H1 (cell line): ENCODE measurements at regions not wholly inside any gene's neighbourhood (a gene's known extent, or its start where the extent isn't known, plus 50 kb on each side); places are given as distances from the start of the nearest gene placed in this dataset.

ENCODE experiments used
- CHD1 ChIP-seq: IDR thresholded peaks from 2 replicates; pipeline ENCODE4 v1.6.1; 2012; ENCODE audit warnings: low read depth, low read length, improper control_type of control experiment
- EZH2 ChIP-seq: fragments of 200-600 bp; sonication (generic); IDR thresholded peaks from 2 replicates; pipeline ENCODE4 v1.7.1; 2012; ENCODE audit warnings: low read depth, mild to moderate bottlenecking, moderate library complexity, low read length, inconsistent platforms; ENCODE audit not compliant: severe bottlenecking
- KDM1A ChIP-seq: fragments of 200-600, 300-600 bp; sonication (generic); IDR thresholded peaks from 2 replicates; pipeline ENCODE4 v1.7.1; 2016; ENCODE audit warnings: mild to moderate bottlenecking, low read length, borderline replicate concordance
- POLR2AphosphoS5 ChIP-seq: IDR thresholded peaks from 2 replicates; pipeline ENCODE4 v1.6.1; 2011; ENCODE audit warnings: low read depth, low read length
- RAD21 ChIP-seq, 2 experiments: IDR thresholded peaks in 1 of 2; conservative IDR thresholded peaks in 1 of 2; 2 replicates each; pipeline ENCODE4 v1.6.1; 2011; ENCODE audit warnings: low read depth in 2 of 2, low read length in 2 of 2, improper control_type of control experiment in 1 of 2, inconsistent platforms in 1 of 2, mild to moderate bottlenecking in 1 of 2, moderate library complexity in 1 of 2
- RFX5 ChIP-seq: IDR thresholded peaks from 2 replicates; pipeline ENCODE4 v1.6.1; 2011; ENCODE audit warnings: low read depth, low read length, improper control_type of control experiment, borderline replicate concordance
- TAF1 ChIP-seq: IDR thresholded peaks from 2 replicates; pipeline ENCODE4 v1.6.1; 2011; ENCODE audit warnings: mild to moderate bottlenecking, low read depth, low read length
- TF ChIP-seq, protein P1 (sequence below), 3 experiments: IDR thresholded peaks; 1 replicate in 2 of 3; 2 replicates in 1 of 3; pipeline versions ENCODE4 v1.5.1 to v1.6.1; 2011; ENCODE audit warnings: low read length in 3 of 3, mild to moderate bottlenecking in 3 of 3, inconsistent platforms in 2 of 3, low read depth in 1 of 3, moderate library complexity in 1 of 3; ENCODE audit not compliant: insufficient read depth in 1 of 3; ENCODE audit errors: control extremely low read depth in 1 of 3

DNA sequence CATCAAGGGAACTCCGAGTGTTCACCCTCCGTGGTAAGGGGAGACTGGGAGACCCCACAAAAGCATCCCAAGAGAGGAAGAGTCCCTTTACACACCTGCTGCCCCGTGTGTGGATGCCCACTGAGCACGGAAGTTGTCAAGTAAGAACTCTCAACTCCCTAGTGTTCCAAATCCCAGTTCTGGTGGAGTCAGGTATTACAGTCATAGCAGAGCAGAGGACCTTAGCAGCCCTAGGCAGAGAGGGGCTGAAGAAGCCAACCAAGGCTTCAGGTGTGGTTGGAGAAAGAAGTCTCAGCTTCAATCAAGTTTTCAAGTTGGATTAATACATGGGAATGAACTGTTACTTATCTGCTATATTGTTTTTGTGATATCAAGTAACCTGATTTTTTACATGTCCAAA, 512.5 kb downstream of the RNF144A start:
- no peak for TF ChIP-seq EZH2
- TF ChIP-seq, protein P1, sequence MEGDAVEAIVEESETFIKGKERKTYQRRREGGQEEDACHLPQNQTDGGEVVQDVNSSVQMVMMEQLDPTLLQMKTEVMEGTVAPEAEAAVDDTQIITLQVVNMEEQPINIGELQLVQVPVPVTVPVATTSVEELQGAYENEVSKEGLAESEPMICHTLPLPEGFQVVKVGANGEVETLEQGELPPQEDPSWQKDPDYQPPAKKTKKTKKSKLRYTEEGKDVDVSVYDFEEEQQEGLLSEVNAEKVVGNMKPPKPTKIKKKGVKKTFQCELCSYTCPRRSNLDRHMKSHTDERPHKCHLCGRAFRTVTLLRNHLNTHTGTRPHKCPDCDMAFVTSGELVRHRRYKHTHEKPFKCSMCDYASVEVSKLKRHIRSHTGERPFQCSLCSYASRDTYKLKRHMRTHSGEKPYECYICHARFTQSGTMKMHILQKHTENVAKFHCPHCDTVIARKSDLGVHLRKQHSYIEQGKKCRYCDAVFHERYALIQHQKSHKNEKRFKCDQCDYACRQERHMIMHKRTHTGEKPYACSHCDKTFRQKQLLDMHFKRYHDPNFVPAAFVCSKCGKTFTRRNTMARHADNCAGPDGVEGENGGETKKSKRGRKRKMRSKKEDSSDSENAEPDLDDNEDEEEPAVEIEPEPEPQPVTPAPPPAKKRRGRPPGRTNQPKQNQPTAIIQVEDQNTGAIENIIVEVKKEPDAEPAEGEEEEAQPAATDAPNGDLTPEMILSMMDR (IDR thresholded peaks at IDR 0.05; ENCODE audit: control extremely low read depth in 1 of 3, insufficient read depth in 1 of 3, low read depth in 1 of 3, low read length in 3 of 3) = no peak
- TF ChIP-seq RFX5 = no peak
- TF ChIP-seq RAD21 (IDR thresholded peaks at IDR 0.05 in 1 of 2, conservative IDR thresholded peaks at IDR 0.05 in 1 of 2; ENCODE audit: low read depth in 2 of 2, low read length in 2 of 2) = no peak
- TF ChIP-seq POLR2AphosphoS5 = no peak
- no peak for TF ChIP-seq TAF1
- TF ChIP-seq CHD1 = no peak
- no peak for TF ChIP-seq KDM1A
